ENCODE measurements at regions not wholly inside any gene's neighbourhood (a gene's known extent, or its start where the extent isn't known, plus 50 kb on each side); places are given as distances from the start of the nearest gene placed in this dataset.

GRCh38 chr7:68537051-68537773, 1061.1 kb upstream of the AUTS2 start:
- Histone ChIP-seq H3K4ac (replicated peaks; ENCODE audit: insufficient read length, low read depth, low read length) (no peak overlapping the region), H3K56ac (replicated peaks; ENCODE audit: insufficient read length, low read depth, low read length) (no peak overlapping the region), H3K27ac (ENCODE audit: low read depth, low read length) (no peak overlapping the region), H3K79me1 (ENCODE audit: low read depth, low read length) (no peaks in the 10 kb centered on the region), H3K18ac (ENCODE audit: extremely low read depth, low read length) (no peak overlapping the region), H3K36me3 (ENCODE audit: control insufficient read depth in 2 of 4, insufficient read depth in 4 of 4, low read length in 3 of 4) (no peaks in the 10 kb centered on the region), H3K23ac (ENCODE audit: insufficient read length) (no peak overlapping the region), H2AK5ac (ENCODE audit: low read depth, low read length) (no peak overlapping the region), H3K4me2 (ENCODE audit: insufficient read depth in 1 of 2, low read depth in 2 of 2, low read length in 2 of 2) (no peak overlapping the region), H4K91ac (replicated peaks; ENCODE audit: insufficient read length, low read length) (no peak overlapping the region), H3K9ac (replicated peaks in 1 of 4; ENCODE audit: extremely low read depth in 1 of 4, low read depth in 3 of 4, low read length in 3 of 4) (no peak overlapping the region), H2BK120ac (replicated peaks; ENCODE audit: low read depth, low read length) (no peak overlapping the region), H4K8ac (ENCODE audit: extremely low read depth, insufficient read depth, low read length) (no peak overlapping the region), H2BK20ac (ENCODE audit: low read length) (no peak overlapping the region), H3K27me3 (replicated peaks in 1 of 4; ENCODE audit: control insufficient read depth in 3 of 4, extremely low read depth in 1 of 4, insufficient read depth in 3 of 4, low read length in 3 of 4) (no peaks in the 10 kb centered on the region), H3K4me3 (ENCODE audit: extremely low read depth in 1 of 4, insufficient read depth in 2 of 4, low read depth in 3 of 4, low read length in 4 of 4) (no peak overlapping the region), H4K20me1 (replicated peaks in 1 of 2; ENCODE audit: control insufficient read depth in 1 of 2, insufficient read depth in 2 of 2, low read length in 2 of 2) (no peaks in the 10 kb centered on the region), H2BK15ac (ENCODE audit: low read length) (no peak overlapping the region), H3K14ac (ENCODE audit: insufficient read length) (no peak overlapping the region), H3K9me3 (ENCODE audit: insufficient read depth in 2 of 2, low read depth in 1 of 2, low read length in 1 of 2) (no peaks in the 10 kb centered on the region), H4K5ac (ENCODE audit: insufficient read length, low read depth, low read length) (no peak overlapping the region), H3K4me1 (replicated peaks in 1 of 4; ENCODE audit: control insufficient read depth in 3 of 4, insufficient read depth in 4 of 4, low read length in 3 of 4) (no peaks in the 10 kb centered on the region), H3K79me2 (ENCODE audit: control insufficient read depth in 1 of 2, insufficient read depth in 2 of 2, low read length in 2 of 2) (no peaks in the 10 kb centered on the region), H2BK5ac (ENCODE audit: low read depth, low read length) (no peak overlapping the region), H2AFZ (ENCODE audit: low read length) (no peak overlapping the region), H3K23me2 (ENCODE audit: low read depth, low read length) (no peaks in the 10 kb centered on the region), H2BK12ac (ENCODE audit: low read depth, low read length) (no peak overlapping the region)
- no peak for DNase-seq (ENCODE audit: low read depth in 1 of 2, low spot score in 2 of 2)
- WGBS, 2 experiments (ENCODE audit: extremely low coverage in 1 of 2, insufficient coverage in 1 of 2, insufficient read length in 1 of 2, insufficient replicate concordance in 2 of 2, low coverage in 1 of 2, low lambda C conversion rate in 2 of 2, missing lambda C conversion rate in 1 of 2) = 93% methylated on average over 6 of the region's 6 CpGs; no CpG with 5 or more reads in 1 of the 2 experiments
- no peak for FAIRE-seq
- ChIA-PET CTCF (ENCODE audit: partially characterized antibody) (interaction anchor here (0.7 to 1.2 kb wide), 3 partner anchors 10 to 472 kb away, joined by 3 read pairs; no protein-coding TSS in a partner anchor), POLR2A (ENCODE audit: partially characterized antibody) (interaction anchor here (0.6 kb wide), 1 partner anchor 1380 kb away, joined by 3 read pairs; no protein-coding TSS in a partner anchor)
- no peak for TF ChIP-seq ZNF274 (IDR thresholded peaks at IDR 0.05; ENCODE audit: borderline replicate concordance, extremely low read depth, low read length)
- no peak for TF ChIP-seq TCF12 (IDR thresholded peaks at IDR 0.05; ENCODE audit: low read depth, low read length)
- no peak for TF ChIP-seq RNF2 (IDR thresholded peaks at IDR 0.05; ENCODE audit: borderline replicate concordance, low read depth, low read length, missing control alignments, poor library complexity, severe bottlenecking)

All from H1 (cell line).